ENCODE measurements at regions not wholly inside any gene's neighbourhood (a gene's known extent, or its start where the extent isn't known, plus 50 kb on each side); places are given as distances from the start of the nearest gene placed in this dataset.
"Not testable (repeated sequence)": the region's sequence is repeated elsewhere in the genome, so short reads cannot be mapped to it uniquely, and the experiment has no call there.

DNA sequence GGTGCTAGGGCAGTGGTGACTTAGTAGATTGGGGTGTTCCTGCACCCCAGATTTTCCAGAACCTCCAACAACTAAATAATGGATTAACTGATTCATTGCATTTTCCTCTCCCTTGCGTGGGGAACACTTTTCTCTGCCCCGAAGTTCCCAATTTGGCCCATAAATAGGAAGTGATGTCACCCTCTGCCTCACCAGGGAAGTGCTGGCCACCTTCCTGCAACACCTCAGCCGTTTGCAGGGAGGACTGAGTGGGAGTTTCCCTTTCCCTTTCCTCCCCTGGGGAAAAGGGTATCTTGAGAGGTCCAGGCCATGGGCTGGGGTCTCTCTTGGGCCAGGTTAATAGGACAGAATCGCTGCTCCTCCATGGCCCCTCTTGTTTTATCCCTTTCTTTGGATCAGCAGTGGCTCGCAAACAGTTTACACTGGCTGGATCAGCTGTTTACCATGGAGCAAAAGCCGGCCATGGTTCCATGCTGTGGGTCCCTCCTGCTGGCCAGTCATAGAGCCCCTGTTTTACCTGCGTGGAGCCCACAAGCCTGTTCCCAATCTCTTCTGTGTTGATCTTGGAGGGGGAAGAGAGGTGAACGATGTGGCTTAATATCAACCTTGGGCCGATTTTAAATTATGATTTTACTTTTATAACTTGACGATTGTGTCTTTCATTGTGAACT is 91.6 kb upstream of the VRK1 start:
- 50 to 63% (median 52%) methylated on average over 10 of the region's 10 CpGs for WGBS, 3 donors
- FAIRE-seq: no peak

DNA sequence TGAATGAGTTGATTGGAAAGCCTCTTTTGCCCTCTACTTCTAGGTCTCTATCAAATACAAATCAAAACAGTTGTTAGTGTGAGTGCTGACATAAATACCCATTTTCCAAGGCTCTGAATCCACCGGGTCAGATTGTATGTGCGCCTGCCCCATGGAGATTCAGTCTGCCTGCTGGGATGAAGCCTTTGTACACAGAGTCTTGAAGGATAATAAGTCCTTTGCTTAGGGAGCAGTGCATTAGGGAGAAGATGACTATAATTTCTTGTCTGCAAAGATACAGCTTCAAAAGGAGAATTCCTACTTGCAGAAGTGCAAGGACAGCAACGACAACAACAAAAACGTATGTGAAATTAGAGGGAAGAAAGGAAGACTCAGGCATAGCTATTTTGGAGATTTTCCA is 90.3 kb upstream of the VRK1 start:
- DNase-seq: no peak
- H3K27me3 ChIP-seq (ENCODE audit: control insufficient read depth in 3 of 3, insufficient read depth in 3 of 3, low read length in 3 of 3): peaks cover 0 to 1% (median 0%) of the 10 kb centered on the region in 3 donors
- H3K4me1 ChIP-seq (ENCODE audit: control insufficient read depth in 3 of 3, insufficient read depth in 2 of 3, low read depth in 1 of 3, low read length in 2 of 3): no peaks in the 10 kb centered on the region
- H3K4me3 ChIP-seq (ENCODE audit: low read depth in 1 of 3, low read length in 3 of 3): no peak overlapping the region
- no peaks in the 10 kb centered on the region for H3K9me3 ChIP-seq (ENCODE audit: control insufficient read depth in 2 of 2, insufficient read depth in 1 of 2, low read depth in 1 of 2, low read length in 1 of 2)
- WGBS, 3 donors: 64 to 81% (median 78%) methylated on average over 4 of the region's 4 CpGs
- H3K36me3 ChIP-seq (ENCODE audit: control insufficient read depth in 3 of 3, insufficient read depth in 2 of 3, low read depth in 1 of 3, low read length in 3 of 3): no peaks in the 10 kb centered on the region
- H3K27ac ChIP-seq (ENCODE audit: low read depth in 1 of 3, low read length in 2 of 3): no peak overlapping the region
- FAIRE-seq: no peak

More for the DNA sequence above, 91.6 kb upstream of the VRK1 start:
- Histone ChIP-seq H3K9me3 (ENCODE audit: control insufficient read depth in 2 of 2, insufficient read depth in 1 of 2, low read depth in 1 of 2, low read length in 1 of 2) (no peaks in the 10 kb centered on the region), H3K4me1 (ENCODE audit: control insufficient read depth in 3 of 3, insufficient read depth in 2 of 3, low read depth in 1 of 3, low read length in 2 of 3) (no peaks in the 10 kb centered on the region), H3K4me3 (ENCODE audit: low read depth in 1 of 3, low read length in 3 of 3) (no peak overlapping the region), H3K27ac (ENCODE audit: low read depth in 1 of 3, low read length in 2 of 3) (no peak overlapping the region), H3K36me3 (ENCODE audit: control insufficient read depth in 3 of 3, insufficient read depth in 2 of 3, low read depth in 1 of 3, low read length in 3 of 3) (no peaks in the 10 kb centered on the region), H3K27me3 (ENCODE audit: control insufficient read depth in 3 of 3, insufficient read depth in 3 of 3, low read length in 3 of 3) (peaks cover 0 to 1% (median 0%) of the 10 kb centered on the region in 3 donors)
- DNase-seq: no peak

DNA sequence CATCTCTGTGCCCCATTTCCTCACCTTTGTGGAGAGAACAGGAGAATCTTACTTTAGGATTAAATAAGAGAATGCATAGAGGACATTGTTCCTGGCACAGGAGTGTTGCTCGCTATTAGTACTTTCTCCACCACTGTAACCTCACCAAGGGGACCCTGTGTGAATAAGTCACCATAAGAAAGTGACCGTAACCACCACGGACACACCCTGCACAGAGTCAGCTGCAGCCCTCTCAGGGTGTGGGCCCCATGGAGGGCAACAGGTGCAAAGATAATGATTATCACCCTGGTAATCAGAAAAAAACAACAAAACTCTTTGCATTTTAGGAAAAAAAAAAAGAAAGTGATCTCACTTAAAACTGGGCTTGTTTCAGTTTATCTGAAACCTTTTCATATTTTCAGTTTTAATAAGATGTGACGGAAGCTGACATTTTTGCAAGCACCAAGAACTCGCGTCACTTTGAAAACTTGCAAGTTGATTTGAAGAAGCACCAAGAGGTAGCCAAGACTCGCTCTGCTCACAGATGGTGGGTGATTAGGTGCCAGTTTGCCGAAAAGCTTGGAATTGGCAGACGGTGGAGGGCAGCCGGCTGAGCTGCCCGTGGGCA is 87.0 kb upstream of the VRK1 start:
- peak in 1 of 2 donors; percentile 30 for DNase-seq
- H3K9me3 ChIP-seq (ENCODE audit: control insufficient read depth in 2 of 2, insufficient read depth in 1 of 2, low read depth in 1 of 2, low read length in 1 of 2): no peaks in the 10 kb centered on the region

DNA sequence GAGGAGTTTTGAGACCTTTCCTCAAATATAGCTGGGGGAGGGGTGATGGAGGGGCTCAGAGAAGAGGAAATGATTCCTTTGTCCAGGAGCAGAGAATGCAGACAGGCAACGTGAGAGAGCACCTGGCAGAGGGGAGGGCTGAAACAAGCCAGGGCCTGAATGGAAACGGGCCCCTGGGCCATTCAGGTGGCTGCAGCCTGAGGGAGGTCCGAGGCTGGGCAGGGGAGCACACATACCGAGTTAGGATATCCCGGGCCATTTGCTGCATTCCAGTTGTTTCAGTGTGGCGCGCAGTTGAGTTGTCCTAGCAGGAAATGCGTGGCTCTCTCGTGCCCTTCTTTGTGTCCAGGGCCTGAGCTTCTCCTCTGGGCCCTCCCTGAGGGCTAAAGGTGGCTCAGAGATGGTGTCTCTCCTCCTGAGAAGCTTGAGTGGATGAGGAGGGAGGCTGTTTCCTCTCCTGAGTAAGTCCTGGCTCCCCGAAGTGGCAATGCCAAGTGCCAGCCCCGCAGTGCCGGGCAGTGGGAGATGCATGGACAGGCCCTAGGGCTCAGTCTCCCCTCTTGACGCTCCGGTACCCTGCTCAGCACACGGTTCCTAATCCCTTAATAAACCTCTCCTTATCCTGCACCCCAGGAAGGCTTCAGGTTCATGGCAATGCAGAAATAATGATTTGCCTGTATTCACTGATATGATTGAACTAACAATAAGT is 85.5 kb upstream of the VRK1 start:
- no peaks in the 10 kb centered on the region for H3K9me3 ChIP-seq (ENCODE audit: control insufficient read depth in 2 of 2, insufficient read depth in 1 of 2, low read depth in 1 of 2, low read length in 1 of 2)
- H3K4me1 ChIP-seq (ENCODE audit: control insufficient read depth in 3 of 3, insufficient read depth in 2 of 3, low read depth in 1 of 3, low read length in 2 of 3): no peaks in the 10 kb centered on the region
- no peaks in the 10 kb centered on the region for H3K36me3 ChIP-seq (ENCODE audit: control insufficient read depth in 3 of 3, insufficient read depth in 2 of 3, low read depth in 1 of 3, low read length in 3 of 3)
- no peak for DNase-seq
- no peak for FAIRE-seq
- H3K27me3 ChIP-seq (ENCODE audit: control insufficient read depth in 3 of 3, insufficient read depth in 3 of 3, low read length in 3 of 3): peaks cover 0 to 3% (median 0%) of the 10 kb centered on the region in 3 donors
- no peak overlapping the region for H3K4me3 ChIP-seq (ENCODE audit: low read depth in 1 of 3, low read length in 3 of 3)
- no peak overlapping the region for H3K27ac ChIP-seq (ENCODE audit: low read depth in 1 of 3, low read length in 2 of 3)
- WGBS, 3 donors: 80 to 84% (median 80%) methylated on average over 15 of the region's 15 CpGs

More for the DNA sequence above, 87.0 kb upstream of the VRK1 start:
- Histone ChIP-seq H3K27ac (ENCODE audit: low read depth in 1 of 3, low read length in 2 of 3) (no peak overlapping the region), H3K4me1 (ENCODE audit: control insufficient read depth in 3 of 3, insufficient read depth in 2 of 3, low read depth in 1 of 3, low read length in 2 of 3) (no peaks in the 10 kb centered on the region), H3K27me3 (ENCODE audit: control insufficient read depth in 3 of 3, insufficient read depth in 3 of 3, low read length in 3 of 3) (peaks cover 0 to 3% (median 0%) of the 10 kb centered on the region in 3 donors), H3K4me3 (ENCODE audit: low read depth in 1 of 3, low read length in 3 of 3) (no peak overlapping the region), H3K36me3 (ENCODE audit: control insufficient read depth in 3 of 3, insufficient read depth in 2 of 3, low read depth in 1 of 3, low read length in 3 of 3) (no peaks in the 10 kb centered on the region)
- no peak for FAIRE-seq
- 65 to 73% (median 67%) methylated on average over 11 of the region's 11 CpGs for WGBS, 3 donors

DNA sequence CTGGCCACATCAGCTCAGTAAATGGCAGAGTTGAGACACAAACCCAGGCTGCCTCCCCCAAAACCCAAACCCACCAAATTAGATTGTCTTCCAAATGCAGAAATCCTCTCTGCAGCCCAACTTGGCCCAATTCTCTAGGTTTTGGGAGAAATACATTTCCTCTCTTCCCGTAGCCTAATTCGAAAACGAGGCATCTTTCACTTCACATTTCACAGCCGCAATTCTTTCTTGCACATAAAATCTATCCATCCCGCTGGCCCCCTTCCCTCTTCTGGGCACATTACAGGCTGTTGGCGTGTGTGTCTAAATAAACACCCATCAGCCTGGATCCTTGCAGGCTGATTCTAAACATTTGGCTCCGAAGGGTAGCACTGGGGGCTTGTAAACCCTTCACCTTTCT is 83.8 kb upstream of the VRK1 start:
- H3K9me3 ChIP-seq (ENCODE audit: control insufficient read depth in 2 of 2, insufficient read depth in 1 of 2, low read depth in 1 of 2, low read length in 1 of 2): no peaks in the 10 kb centered on the region
- 60 to 76% (median 72%) methylated on average over 7 of the region's 7 CpGs for WGBS, 3 donors
- no peak for FAIRE-seq

DNA sequence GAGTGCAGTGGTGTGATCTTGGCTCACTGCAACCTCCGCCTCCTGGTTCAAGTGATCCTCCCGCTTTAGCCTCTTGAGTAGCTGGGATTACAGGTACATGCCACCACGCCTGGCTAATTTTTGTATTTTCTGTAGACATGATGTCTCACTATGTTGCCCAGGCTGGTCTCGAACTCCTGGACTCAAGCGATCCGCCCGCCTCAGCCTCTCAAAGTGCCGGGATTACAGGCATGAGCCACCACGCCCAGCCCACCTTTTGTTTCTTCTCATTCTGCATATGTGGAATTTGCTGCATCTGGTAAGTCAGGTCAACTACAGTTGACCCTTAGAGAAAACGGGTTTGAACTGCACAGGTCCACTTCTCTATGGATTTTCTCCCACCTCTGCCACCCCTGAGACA is 82.6 kb upstream of the VRK1 start:
- H3K27ac ChIP-seq (ENCODE audit: low read depth in 1 of 3, low read length in 2 of 3); H3K27me3 ChIP-seq (ENCODE audit: control insufficient read depth in 3 of 3, insufficient read depth in 3 of 3, low read length in 3 of 3): not testable (repeated sequence)
- 72 to 82% (median 78%) methylated on average over 10 of the region's 10 CpGs for WGBS, 3 donors

More for the DNA sequence above, 83.8 kb upstream of the VRK1 start:
- H3K4me1 ChIP-seq (ENCODE audit: control insufficient read depth in 3 of 3, insufficient read depth in 2 of 3, low read depth in 1 of 3, low read length in 2 of 3): no peaks in the 10 kb centered on the region
- H3K27me3 ChIP-seq (ENCODE audit: control insufficient read depth in 3 of 3, insufficient read depth in 3 of 3, low read length in 3 of 3): peaks cover 0 to 3% (median 0%) of the 10 kb centered on the region in 3 donors
- H3K27ac ChIP-seq (ENCODE audit: low read depth in 1 of 3, low read length in 2 of 3): no peak overlapping the region
- no peak for DNase-seq
- no peaks in the 10 kb centered on the region for H3K36me3 ChIP-seq (ENCODE audit: control insufficient read depth in 3 of 3, insufficient read depth in 2 of 3, low read depth in 1 of 3, low read length in 3 of 3)
- H3K4me3 ChIP-seq (ENCODE audit: low read depth in 1 of 3, low read length in 3 of 3): no peak overlapping the region

DNA sequence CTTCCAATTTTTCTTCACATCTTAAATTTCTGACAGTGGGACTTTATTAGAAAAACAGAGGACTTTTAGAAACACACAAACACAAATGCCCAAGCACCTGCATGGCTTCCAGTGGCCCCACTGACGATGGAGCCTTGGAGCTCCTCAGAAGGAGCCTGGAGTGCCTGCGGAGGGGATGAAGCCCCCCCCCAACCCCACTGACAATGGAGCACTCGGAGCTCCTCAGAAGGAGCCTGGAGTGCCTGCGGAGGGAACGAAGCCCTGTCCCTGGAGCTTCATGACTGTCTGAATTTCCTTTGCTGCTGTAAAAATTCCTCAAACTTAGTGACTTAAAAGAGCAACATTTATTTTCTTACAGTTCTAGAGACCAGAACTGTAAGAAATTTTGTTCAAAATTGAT is 80.1 kb upstream of the VRK1 start:
- no peak overlapping the region for H3K27ac ChIP-seq (ENCODE audit: low read depth in 1 of 3, low read length in 2 of 3)
- H3K4me3 ChIP-seq (ENCODE audit: low read depth in 1 of 3, low read length in 3 of 3): no peak overlapping the region
- no peaks in the 10 kb centered on the region for H3K9me3 ChIP-seq (ENCODE audit: control insufficient read depth in 2 of 2, insufficient read depth in 1 of 2, low read depth in 1 of 2, low read length in 1 of 2)
- FAIRE-seq: no peak
- H3K36me3 ChIP-seq (ENCODE audit: control insufficient read depth in 3 of 3, insufficient read depth in 2 of 3, low read depth in 1 of 3, low read length in 3 of 3): no peaks in the 10 kb centered on the region
- no peaks in the 10 kb centered on the region for H3K4me1 ChIP-seq (ENCODE audit: control insufficient read depth in 3 of 3, insufficient read depth in 2 of 3, low read depth in 1 of 3, low read length in 2 of 3)
- peaks cover 0 to 7% (median 0%) of the 10 kb centered on the region in 3 donors for H3K27me3 ChIP-seq (ENCODE audit: control insufficient read depth in 3 of 3, insufficient read depth in 3 of 3, low read length in 3 of 3)
- 86 to 89% (median 88%) methylated on average over 5 of the region's 5 CpGs for WGBS, 3 donors
- no peak for DNase-seq

More for the DNA sequence above, 82.6 kb upstream of the VRK1 start:
- H3K9me3 ChIP-seq (ENCODE audit: control insufficient read depth in 2 of 2, insufficient read depth in 1 of 2, low read depth in 1 of 2, low read length in 1 of 2); H3K36me3 ChIP-seq (ENCODE audit: control insufficient read depth in 3 of 3, insufficient read depth in 2 of 3, low read depth in 1 of 3, low read length in 3 of 3); H3K4me1 ChIP-seq (ENCODE audit: control insufficient read depth in 3 of 3, insufficient read depth in 2 of 3, low read depth in 1 of 3, low read length in 2 of 3); H3K4me3 ChIP-seq (ENCODE audit: low read depth in 1 of 3, low read length in 3 of 3); FAIRE-seq; DNase-seq: not testable (repeated sequence)

DNA sequence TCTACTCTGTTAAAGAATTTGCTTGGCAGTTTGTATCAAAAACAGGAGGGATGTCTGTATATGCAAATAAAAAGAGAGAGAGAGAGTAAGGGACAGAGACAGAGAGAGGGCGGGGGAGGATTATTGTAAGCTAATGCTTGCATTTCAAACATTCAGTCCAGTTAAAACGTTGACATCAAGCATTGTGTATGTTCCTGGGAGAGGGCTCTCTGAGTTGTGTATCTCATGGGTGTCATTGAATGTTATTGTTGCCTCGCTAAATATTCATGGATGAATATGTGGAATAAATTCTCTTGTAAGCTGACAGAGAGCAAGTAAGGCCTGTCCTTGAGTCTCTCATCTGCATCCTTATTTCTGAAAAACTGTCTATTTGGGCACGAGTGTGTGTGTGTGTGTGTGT is 78.8 kb upstream of the VRK1 start:
- no peak overlapping the region for H3K4me3 ChIP-seq (ENCODE audit: low read depth in 1 of 3, low read length in 3 of 3)
- H3K4me1 ChIP-seq (ENCODE audit: control insufficient read depth in 3 of 3, insufficient read depth in 2 of 3, low read depth in 1 of 3, low read length in 2 of 3): no peaks in the 10 kb centered on the region
- 61 to 70% (median 67%) methylated on average over 4 of the region's 4 CpGs for WGBS, 3 donors
- no peak for DNase-seq
- no peaks in the 10 kb centered on the region for H3K36me3 ChIP-seq (ENCODE audit: control insufficient read depth in 3 of 3, insufficient read depth in 2 of 3, low read depth in 1 of 3, low read length in 3 of 3)
- H3K27ac ChIP-seq (ENCODE audit: low read depth in 1 of 3, low read length in 2 of 3): no peak overlapping the region
- no peak for FAIRE-seq
- H3K27me3 ChIP-seq (ENCODE audit: control insufficient read depth in 3 of 3, insufficient read depth in 3 of 3, low read length in 3 of 3): peaks cover 0 to 4% (median 0%) of the 10 kb centered on the region in 3 donors
- no peaks in the 10 kb centered on the region for H3K9me3 ChIP-seq (ENCODE audit: control insufficient read depth in 2 of 2, insufficient read depth in 1 of 2, low read depth in 1 of 2, low read length in 1 of 2)
